IMR-90 (cell line): ENCODE measurements at regions not wholly inside any gene's neighbourhood (a gene's known extent, or its start where the extent isn't known, plus 50 kb on each side); places are given as distances from the start of the nearest gene placed in this dataset.

Experiments
- ATAC-seq: fragments of 200-7000 bp; cut with Tn5 transposase; 2 replicates; pipeline ENCODE4 v1.9.1; 2020; ENCODE audit warnings: low read depth, mild to moderate bottlenecking, moderate library complexity
- BruUV-seq: library from RNA; stranded (reverse); fragments of 400-500 nt; replicated peaks from 2 replicates; lab custom pipeline; 2021; lab: Mats Ljungman, UMichigan
- CTCF ChIA-PET: fragments of 300-600 bp; formaldehyde crosslinking; extraction: SDS; loops from one replicate; lab custom pipeline; 2021; ENCODE audit warnings: antibody characterized with exemption; lab: Yijun Ruan, JAX
- POLR2A ChIA-PET: fragments of 300-600 bp; sonication (Branson Sonifier 250); formaldehyde crosslinking; loops from one replicate; lab custom pipeline; 2022; ENCODE audit warnings: antibody characterized with exemption; ENCODE audit not compliant: unreplicated experiment; lab: Charles Lee
- DNase-seq: peaks from one replicate; pipeline ENCODE4 v3.0.0; 2013
- H2AFZ ChIP-seq: replicated peaks from 2 replicates; pipeline ENCODE3; 2013; ENCODE audit warnings: low read length, mild to moderate bottlenecking; ENCODE audit not compliant: poor library complexity
- H2AK5ac ChIP-seq: 2 replicates; pipeline ENCODE4 v1.6.1; 2013; ENCODE audit warnings: low read depth, low read length, inconsistent platforms
- H2AK9ac ChIP-seq: replicated peaks from 2 replicates; pipeline ENCODE3; 2013; ENCODE audit warnings: mild to moderate bottlenecking, low read depth, low read length, moderate library complexity; ENCODE audit not compliant: poor library complexity
- H2BK120ac ChIP-seq: 2 replicates; pipeline ENCODE4 v1.6.1; 2013; ENCODE audit warnings: low read depth, low read length, inconsistent platforms
- H2BK15ac ChIP-seq: 3 replicates; pipeline ENCODE4 v1.6.1; 2013; ENCODE audit warnings: low read depth, low read length, inconsistent platforms
- H2BK20ac ChIP-seq: 2 replicates; pipeline ENCODE4 v1.6.1; 2013; ENCODE audit warnings: low read depth, mild to moderate bottlenecking, inconsistent platforms, low read length, moderate library complexity
- H2BK5ac ChIP-seq: 2 replicates; pipeline ENCODE4 v1.6.1; 2013; ENCODE audit warnings: mild to moderate bottlenecking, low read depth, low read length, inconsistent platforms; ENCODE audit not compliant: poor library complexity, severe bottlenecking
- H3K14ac ChIP-seq: replicated peaks from 2 replicates; pipeline ENCODE4 v1.6.1; 2013; ENCODE audit warnings: low read depth, low read length, inconsistent platforms
- H3K18ac ChIP-seq: 2 replicates; pipeline ENCODE4 v1.6.1; 2013; ENCODE audit warnings: low read depth, low read length, control low read depth
- H3K23ac ChIP-seq: 2 replicates; pipeline ENCODE4 v1.6.1; 2013; ENCODE audit warnings: low read depth, low read length, inconsistent platforms
- H3K27ac ChIP-seq: 2 replicates; pipeline ENCODE4 v1.5.1; 2013; ENCODE audit warnings: mild to moderate bottlenecking, control low read depth, low read length; ENCODE audit not compliant: insufficient read depth
- H3K27me3 ChIP-seq: 2 replicates; pipeline ENCODE4 v1.6.1; 2013; ENCODE audit warnings: low read length; ENCODE audit not compliant: control insufficient read depth, insufficient read depth
- H3K36me3 ChIP-seq: 2 replicates; pipeline ENCODE4 v1.6.1; 2013; ENCODE audit warnings: low read length, mixed read lengths; ENCODE audit not compliant: control insufficient read depth, insufficient read depth
- H3K4ac ChIP-seq: 2 replicates; pipeline ENCODE4 v1.6.1; 2013; ENCODE audit warnings: low read depth, low read length, inconsistent platforms
- H3K4me1 ChIP-seq: 2 replicates; pipeline ENCODE4 v1.6.1; 2013; ENCODE audit warnings: low read length, mixed read lengths; ENCODE audit not compliant: control insufficient read depth, insufficient read depth
- H3K4me2 ChIP-seq: 2 replicates; pipeline ENCODE4 v1.6.1; 2013; ENCODE audit warnings: low read depth, mild to moderate bottlenecking, control low read depth, low read length, moderate library complexity
- H3K4me3 ChIP-seq: 2 replicates; pipeline ENCODE4 v1.5.1; 2013; ENCODE audit warnings: low read depth, mild to moderate bottlenecking, control low read depth, low read length, moderate library complexity; ENCODE audit not compliant: insufficient read depth
- H3K56ac ChIP-seq: 2 replicates; pipeline ENCODE4 v1.6.1; 2013; ENCODE audit warnings: low read length, inconsistent platforms; ENCODE audit not compliant: insufficient read depth; ENCODE audit errors: extremely low read depth
- H3K79me1 ChIP-seq, 2 experiments: 2 replicates each; pipeline ENCODE4 v1.6.1; 2013; ENCODE audit warnings: low read length in 2 of 2, inconsistent platforms in 1 of 2, low read depth in 1 of 2
- H3K9ac ChIP-seq: 2 replicates; pipeline ENCODE4 v1.6.1; 2013; ENCODE audit warnings: low read depth, low read length, control low read depth
- H3K9me1 ChIP-seq: 2 replicates; pipeline ENCODE4 v1.6.1; 2013; ENCODE audit warnings: low read length, inconsistent platforms; ENCODE audit not compliant: insufficient read depth
- H3K9me3 ChIP-seq: 2 replicates; pipeline ENCODE4 v1.6.1; 2013; ENCODE audit warnings: low read length; ENCODE audit not compliant: control insufficient read depth, insufficient read depth
- H4K20me1 ChIP-seq: 2 replicates; pipeline ENCODE4 v1.6.1; 2013; ENCODE audit warnings: low read length, inconsistent platforms; ENCODE audit not compliant: insufficient read depth
- H4K5ac ChIP-seq: 2 replicates; pipeline ENCODE4 v1.6.1; 2013; ENCODE audit warnings: mild to moderate bottlenecking, low read depth, low read length, control low read depth
- H4K8ac ChIP-seq, 2 experiments: 2 replicates each; pipeline ENCODE4 v1.6.1; 2013; ENCODE audit warnings: low read depth in 2 of 2, low read length in 2 of 2, control low read depth in 1 of 2, inconsistent platforms in 1 of 2
- H4K91ac ChIP-seq: 2 replicates; pipeline ENCODE4 v1.6.1; 2013; ENCODE audit warnings: low read depth, low read length, inconsistent platforms; ENCODE audit not compliant: insufficient read depth
- BHLHE40 ChIP-seq: fragments of 150-350 bp; IDR thresholded peaks from 2 replicates; pipeline ENCODE4 v1.6.1; 2016; ENCODE audit warnings: mild to moderate bottlenecking, low read depth, low read length
- CEBPB ChIP-seq: IDR thresholded peaks from 2 replicates; pipeline ENCODE4 v1.6.1; 2012; ENCODE audit warnings: low read depth, low read length, improper control_type of control experiment
- CHD1 ChIP-seq: IDR thresholded peaks from 2 replicates; pipeline ENCODE4 v1.6.1; 2012; ENCODE audit warnings: low read depth, low read length, improper control_type of control experiment
- ELK1 ChIP-seq: fragments of 150-350 bp; IDR thresholded peaks from 2 replicates; pipeline ENCODE4 v1.6.1; 2016; ENCODE audit warnings: low read depth, mild to moderate bottlenecking, low read length, moderate library complexity, borderline replicate concordance
- FOS ChIP-seq: fragments of 150-350 bp; IDR thresholded peaks from 2 replicates; pipeline ENCODE4 v1.6.1; 2016; ENCODE audit warnings: low read depth, low read length
- MAFK ChIP-seq: IDR thresholded peaks from 2 replicates; pipeline ENCODE4 v1.6.1; 2012; ENCODE audit warnings: low read depth, low read length, improper control_type of control experiment
- MAZ ChIP-seq: IDR thresholded peaks from 2 replicates; pipeline ENCODE4 v1.6.1; 2012; ENCODE audit warnings: low read depth, mild to moderate bottlenecking, low read length, improper control_type of control experiment, moderate library complexity, borderline replicate concordance
- NFE2L2 ChIP-seq: fragments of 150-350 bp; IDR thresholded peaks from 2 replicates; pipeline ENCODE4 v1.6.1; 2016; ENCODE audit warnings: low read depth, mild to moderate bottlenecking, low read length
- POLR2A ChIP-seq: IDR thresholded peaks from 2 replicates; pipeline ENCODE4 v1.6.1; 2012; ENCODE audit warnings: mild to moderate bottlenecking, low read depth, low read length
- RAD21 ChIP-seq: IDR thresholded peaks from 2 replicates; pipeline ENCODE4 v1.6.1; 2012; ENCODE audit warnings: low read length, improper control_type of control experiment
- RCOR1 ChIP-seq: IDR thresholded peaks from 2 replicates; pipeline ENCODE4 v1.6.1; 2012; ENCODE audit warnings: mild to moderate bottlenecking, low read length, improper control_type of control experiment; ENCODE audit not compliant: insufficient replicate concordance
- SMC3 ChIP-seq: fragments of 150-350 bp; IDR thresholded peaks from 2 replicates; pipeline ENCODE4 v1.6.1; 2016; ENCODE audit warnings: low read depth, mild to moderate bottlenecking, antibody characterized with exemption, low read length, moderate library complexity
- WGBS, 2 experiments: methylation state at CpG; one replicate each; pipeline versions ENCODE4 v1.1.5 to v1.1.7; 2013; ENCODE audit warnings: missing lambda C conversion rate in 2 of 2; ENCODE audit not compliant: insufficient read length in 1 of 2; ENCODE audit errors: extremely low coverage in 2 of 2; 5-methylcytosine and 5-hydroxymethylcytosine counted together
- dilution Hi-C: fragments of 300-500 bp; cut with HindIII; formaldehyde crosslinking; loops from one replicate; pipeline ENCODE4 v1.14.3; 2018; ENCODE audit warnings: low sequenced_read_pairs; ENCODE audit not compliant: unreplicated experiment
- in situ Hi-C: fragments of 300-500 bp; cut with MboI; formaldehyde crosslinking; loops from 3 replicates; pipeline ENCODE4 v1.14.3; 2019; ENCODE audit warnings: low sequenced_read_pairs, inconsistent platforms, mixed read lengths
- intact Hi-C: fragments of 100-400 bp; cut with micrococcal nuclease; formaldehyde crosslinking; loops from 2 replicates; pipeline ENCODE4 v1.10.0; 2022
- TF ChIP-seq, protein P1 (sequence below): fragments of 150-350 bp; IDR thresholded peaks from 2 replicates; pipeline ENCODE4 v1.6.1; 2017; ENCODE audit warnings: mild to moderate bottlenecking, antibody characterized with exemption, low read length, low read depth
- TF ChIP-seq, protein P2 (sequence below): conservative IDR thresholded peaks from 2 replicates; pipeline ENCODE4 v1.5.1; 2012; ENCODE audit warnings: mild to moderate bottlenecking, low read depth, low read length, improper control_type of control experiment

DNA sequence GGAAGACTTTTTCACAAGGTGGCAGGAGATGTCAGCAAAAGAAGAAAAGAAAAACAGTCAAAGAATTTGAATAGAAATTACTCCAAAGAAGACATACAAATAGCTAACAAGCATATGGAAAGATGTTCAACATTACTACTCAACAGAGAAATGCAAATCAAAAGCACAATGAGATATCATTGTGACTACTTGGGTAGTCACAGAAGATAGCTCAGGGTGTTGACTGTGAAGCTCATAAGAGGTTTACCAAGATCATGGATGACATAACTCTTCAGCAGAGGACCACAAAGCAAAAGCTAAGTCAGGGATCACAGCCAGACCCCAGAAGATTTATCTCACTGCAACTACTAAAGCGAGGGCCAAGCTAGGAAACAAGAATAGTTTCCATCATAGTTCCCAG lies 53.0 kb upstream of the TANK start:
- no peaks in the 10 kb centered on the region; the same call in 1 of the 2 replicates for H3K27me3 ChIP-seq
- CTCF ChIA-PET: interaction anchor here (1.0 kb wide), 1 partner anchor 12 kb away, joined by 3 read pairs; no protein-coding TSS in a partner anchor
- H3K56ac ChIP-seq: no peak overlapping the region
- no TSS peak for BruUV-seq
- H3K4me3 ChIP-seq: no peak overlapping the region
- no peak for ATAC-seq
- H3K9me1 ChIP-seq: no peaks in the 10 kb centered on the region
- no peak overlapping the region; the same call in 1 of the 2 replicates for H2BK20ac ChIP-seq
- no peak overlapping the region for H2AK9ac ChIP-seq
- no peak overlapping the region for H2BK5ac ChIP-seq
- no peak overlapping the region for H2AFZ ChIP-seq
- in situ Hi-C loops: no loop called here
- no peak overlapping the region for H2BK120ac ChIP-seq
- no peak overlapping the region for H3K27ac ChIP-seq
- no peak overlapping the region for H3K4me2 ChIP-seq
- H3K9me3 ChIP-seq: no peaks in the 10 kb centered on the region
- no peak overlapping the region for H3K23ac ChIP-seq
- H3K18ac ChIP-seq: no peak overlapping the region
- no peak overlapping the region for H3K9ac ChIP-seq
- H3K4me1 ChIP-seq: no peaks in the 10 kb centered on the region; the same call in 1 of the 2 replicates
- TF ChIP-seq RAD21: no peak
- no peak for TF ChIP-seq MAZ
- TF ChIP-seq MAFK: no peak
- no peak for TF ChIP-seq POLR2A
- TF ChIP-seq BHLHE40: no peak
- TF ChIP-seq SMC3: no peak
- no peak for TF ChIP-seq ELK1
- no peak for TF ChIP-seq CHD1
- no peak for TF ChIP-seq RCOR1
- TF ChIP-seq, protein P1, sequence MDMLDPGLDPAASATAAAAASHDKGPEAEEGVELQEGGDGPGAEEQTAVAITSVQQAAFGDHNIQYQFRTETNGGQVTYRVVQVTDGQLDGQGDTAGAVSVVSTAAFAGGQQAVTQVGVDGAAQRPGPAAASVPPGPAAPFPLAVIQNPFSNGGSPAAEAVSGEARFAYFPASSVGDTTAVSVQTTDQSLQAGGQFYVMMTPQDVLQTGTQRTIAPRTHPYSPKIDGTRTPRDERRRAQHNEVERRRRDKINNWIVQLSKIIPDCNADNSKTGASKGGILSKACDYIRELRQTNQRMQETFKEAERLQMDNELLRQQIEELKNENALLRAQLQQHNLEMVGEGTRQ: no peak
- TF ChIP-seq NFE2L2: no peak
- TF ChIP-seq, protein P2, sequence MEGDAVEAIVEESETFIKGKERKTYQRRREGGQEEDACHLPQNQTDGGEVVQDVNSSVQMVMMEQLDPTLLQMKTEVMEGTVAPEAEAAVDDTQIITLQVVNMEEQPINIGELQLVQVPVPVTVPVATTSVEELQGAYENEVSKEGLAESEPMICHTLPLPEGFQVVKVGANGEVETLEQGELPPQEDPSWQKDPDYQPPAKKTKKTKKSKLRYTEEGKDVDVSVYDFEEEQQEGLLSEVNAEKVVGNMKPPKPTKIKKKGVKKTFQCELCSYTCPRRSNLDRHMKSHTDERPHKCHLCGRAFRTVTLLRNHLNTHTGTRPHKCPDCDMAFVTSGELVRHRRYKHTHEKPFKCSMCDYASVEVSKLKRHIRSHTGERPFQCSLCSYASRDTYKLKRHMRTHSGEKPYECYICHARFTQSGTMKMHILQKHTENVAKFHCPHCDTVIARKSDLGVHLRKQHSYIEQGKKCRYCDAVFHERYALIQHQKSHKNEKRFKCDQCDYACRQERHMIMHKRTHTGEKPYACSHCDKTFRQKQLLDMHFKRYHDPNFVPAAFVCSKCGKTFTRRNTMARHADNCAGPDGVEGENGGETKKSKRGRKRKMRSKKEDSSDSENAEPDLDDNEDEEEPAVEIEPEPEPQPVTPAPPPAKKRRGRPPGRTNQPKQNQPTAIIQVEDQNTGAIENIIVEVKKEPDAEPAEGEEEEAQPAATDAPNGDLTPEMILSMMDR: no peak
- no peak for TF ChIP-seq CEBPB
- no peak for TF ChIP-seq FOS
- no peak overlapping the region for H4K8ac ChIP-seq
- dilution Hi-C loops: no loop called here
- no peak overlapping the region for H2AK5ac ChIP-seq
- H2BK15ac ChIP-seq: no peak overlapping the region
- H3K36me3 ChIP-seq: no peaks in the 10 kb centered on the region
- DNase-seq: no peak
- WGBS, 2 experiments: 100% methylated on average over 1 of the region's 1 CpG; no CpG with 5 or more reads in 1 of the 2 experiments
- no peak overlapping the region for H3K4ac ChIP-seq
- POLR2A ChIA-PET: no interaction called here
- no peak overlapping the region for H3K14ac ChIP-seq
- no peak overlapping the region for H4K91ac ChIP-seq
- intact Hi-C loops: no loop called here
- H4K5ac ChIP-seq: no peak overlapping the region
- H4K20me1 ChIP-seq: no peaks in the 10 kb centered on the region
- H3K79me1 ChIP-seq: no peaks in the 10 kb centered on the region
